HG02938 (cell line): ENCODE measurements at regions not wholly inside any gene's neighbourhood (a gene's known extent, or its start where the extent isn't known, plus 50 kb on each side); places are given as distances from the start of the nearest gene placed in this dataset.
A peak's percentile ranks its signal among the peaks of the same experiment; 100 is the strongest.

Experiments used
- ATAC-seq: cut with Tn5 transposase; IDR thresholded peaks from one replicate; pipeline ENCODE4 v1.9.1; 2021; ENCODE audit warnings: mild to moderate bottlenecking, moderate library complexity; ENCODE audit not compliant: unreplicated experiment

DNA sequence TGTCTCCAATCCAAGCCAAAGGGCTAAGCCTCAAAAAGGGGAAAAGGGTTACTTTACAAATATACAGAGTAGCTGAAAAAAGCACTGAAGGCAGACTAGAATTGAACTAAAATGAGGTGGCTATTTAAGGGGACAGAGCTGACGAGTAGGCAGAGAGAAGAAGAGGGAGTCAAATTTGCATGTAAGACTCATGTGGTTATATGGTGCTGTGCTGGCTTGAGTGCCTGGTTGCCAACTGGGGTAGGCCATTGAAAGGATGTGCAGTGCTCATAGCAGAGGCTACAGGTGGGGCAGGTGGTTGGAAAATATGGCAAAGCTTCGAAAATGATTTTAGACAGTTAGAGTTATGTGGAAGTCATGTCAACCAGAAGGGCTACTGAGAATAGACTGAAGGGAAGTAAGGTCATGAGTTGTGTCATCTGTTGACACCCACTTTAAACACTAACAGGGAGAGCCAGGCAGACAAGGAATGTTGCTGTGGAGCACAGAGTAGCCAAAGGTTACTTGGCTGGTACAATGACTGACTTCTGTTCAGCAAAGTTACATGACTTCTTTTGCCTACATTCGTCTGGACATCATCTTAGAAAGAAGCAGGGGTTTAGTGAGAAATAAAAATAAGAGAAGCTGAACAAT, 1210.4 kb downstream of the ADGRL3 start:
- no peak for ATAC-seq

DNA sequence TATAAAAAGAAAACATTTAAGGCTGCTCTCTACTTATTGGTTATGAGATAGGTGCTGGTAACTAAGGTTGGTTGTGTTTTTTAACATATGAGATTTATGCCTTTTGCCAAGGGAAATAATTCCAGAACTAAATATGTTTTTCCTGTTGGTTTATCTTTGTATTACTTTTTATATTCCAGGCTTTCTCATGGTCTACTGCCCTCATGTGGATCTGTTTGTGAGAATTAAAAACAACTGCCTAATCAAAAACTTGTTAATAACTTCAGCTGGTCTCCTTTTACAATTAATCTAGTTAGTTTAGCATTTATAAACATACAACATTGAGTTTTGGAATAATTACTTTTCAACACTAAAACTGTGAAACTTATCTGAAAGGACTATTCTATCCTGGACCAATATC, 1208.3 kb downstream of the ADGRL3 start:
- no peak for ATAC-seq

DNA sequence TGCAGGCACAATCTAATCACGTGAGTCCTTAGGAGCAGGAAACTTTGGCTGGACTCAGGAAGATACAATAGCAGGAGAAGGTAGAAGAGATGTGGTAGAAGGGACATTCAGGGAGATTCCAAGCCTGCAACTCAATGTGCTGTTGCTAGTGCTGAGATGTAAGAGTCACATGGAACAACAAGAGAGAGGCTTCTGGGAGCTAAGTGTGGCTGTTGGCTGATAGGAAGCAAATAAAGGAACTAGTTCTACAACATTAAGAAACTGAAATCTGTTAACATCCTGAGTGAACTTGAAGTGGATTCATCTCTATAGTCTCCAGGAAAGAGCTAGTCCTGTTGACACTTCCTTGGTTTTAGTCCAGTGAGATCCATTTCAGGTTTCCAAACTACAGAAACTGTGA, 1207.4 kb downstream of the ADGRL3 start:
- no peak for ATAC-seq

DNA sequence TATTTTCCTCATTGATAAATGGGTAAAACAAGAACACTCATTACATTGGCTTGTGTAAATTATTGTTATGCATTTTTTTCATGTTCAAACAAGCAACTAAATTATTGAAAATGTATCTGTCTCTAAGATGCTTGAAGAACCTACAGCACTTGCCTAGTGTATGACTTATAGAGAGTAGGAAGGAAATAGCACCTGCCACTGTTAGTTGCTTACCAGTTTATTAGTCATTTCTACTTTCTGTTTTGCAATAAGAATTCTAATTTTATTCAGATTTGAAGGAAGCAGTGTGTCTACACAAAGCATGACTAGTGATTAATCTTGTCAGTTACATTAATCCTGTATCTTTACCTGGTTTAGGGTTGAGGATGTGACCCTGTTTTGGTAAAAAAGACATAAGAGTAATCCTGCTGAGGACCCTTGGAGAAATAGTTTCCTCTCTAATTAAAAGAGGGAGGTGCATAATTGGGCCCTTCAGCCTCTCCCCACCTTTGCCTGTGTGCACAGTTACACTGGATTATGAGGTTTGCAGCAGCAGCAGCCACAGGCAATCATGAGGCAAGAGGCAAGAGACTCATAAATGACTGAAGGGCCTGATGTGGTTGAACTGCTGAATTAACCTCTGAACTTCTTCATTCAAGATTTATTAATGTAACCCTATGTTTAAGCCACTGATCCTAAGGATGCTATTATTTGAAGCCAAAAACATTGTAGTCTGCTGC, 1202.1 kb downstream of the ADGRL3 start:
- ATAC-seq = no peak

DNA sequence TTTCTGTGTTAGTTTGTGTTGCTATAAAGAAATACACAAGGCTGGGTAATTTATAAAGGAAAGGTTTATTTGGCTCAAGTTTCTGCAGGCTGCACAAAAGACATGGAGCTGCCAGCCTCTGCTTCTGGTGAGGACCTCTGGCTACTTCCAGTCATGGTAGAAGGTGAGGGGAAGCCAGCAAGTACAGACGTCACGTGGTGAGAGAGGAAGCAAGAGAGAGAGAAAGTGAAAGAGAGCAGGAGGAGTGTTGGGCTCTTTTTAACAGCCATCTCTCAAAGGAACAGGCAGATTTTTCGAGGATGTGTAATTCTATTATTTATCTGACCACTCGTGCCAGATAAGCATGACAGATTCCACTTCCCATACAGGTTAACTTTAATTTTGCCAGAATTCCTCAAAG, 1199.1 kb downstream of the ADGRL3 start:
- ATAC-seq = peak; percentile 73

DNA sequence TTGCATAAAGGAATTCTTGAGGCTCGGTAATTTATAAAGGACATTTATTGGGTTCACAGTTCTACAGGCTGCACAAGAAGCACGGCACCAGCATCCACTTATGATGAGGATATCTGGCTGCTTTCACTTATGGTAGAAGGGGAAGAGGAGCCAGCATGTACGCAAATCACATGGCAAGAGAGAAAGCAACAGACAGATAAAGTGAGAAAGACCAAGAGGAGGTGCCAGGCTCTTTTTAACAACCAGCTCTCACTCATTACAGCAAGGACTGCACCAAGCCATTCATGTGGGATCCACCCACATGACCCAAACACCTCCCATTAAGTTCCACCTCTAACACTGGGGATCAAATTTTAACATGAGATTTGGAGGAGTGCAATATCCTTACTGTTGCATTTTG, 1198.2 kb downstream of the ADGRL3 start:
- no peak for ATAC-seq

DNA sequence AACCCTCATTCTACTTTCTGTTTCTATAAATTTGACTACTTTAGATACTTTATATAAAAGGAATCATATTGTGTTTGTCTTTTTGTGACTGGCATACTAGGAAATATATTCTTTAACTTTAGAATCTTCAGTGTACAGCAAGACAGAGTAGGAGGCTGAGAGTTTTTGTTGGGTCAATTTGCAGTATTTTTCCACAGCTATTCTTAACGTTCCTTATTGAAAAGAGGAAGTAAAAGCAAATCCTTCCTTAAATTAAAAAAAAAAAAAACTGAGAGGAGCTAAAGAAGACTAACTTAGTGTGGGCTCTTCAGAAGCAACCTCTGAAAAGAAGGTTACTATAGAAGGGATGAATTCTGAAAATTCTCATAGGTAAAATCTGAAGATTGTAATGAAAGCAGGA, 1194.6 kb downstream of the ADGRL3 start:
- ATAC-seq = no peak

DNA sequence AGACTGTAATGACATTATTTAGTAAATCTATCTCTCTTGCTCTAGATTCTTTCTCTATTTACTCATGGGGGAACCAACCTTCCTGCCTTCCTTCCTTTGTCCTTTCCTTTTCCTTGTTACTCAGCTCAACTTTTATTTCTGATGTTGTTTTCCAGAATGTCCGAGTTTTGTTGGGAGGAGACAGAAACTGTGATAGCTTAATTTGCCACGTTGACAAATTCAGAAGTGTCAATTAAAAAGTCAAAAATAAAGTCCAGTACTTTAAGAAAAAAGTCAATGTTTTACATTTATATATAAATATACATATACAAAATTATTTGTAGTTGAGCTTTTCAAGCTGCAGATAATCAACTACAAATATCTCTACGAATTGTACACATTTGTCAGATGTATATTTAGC, 1187.7 kb downstream of the ADGRL3 start:
- no peak for ATAC-seq

DNA sequence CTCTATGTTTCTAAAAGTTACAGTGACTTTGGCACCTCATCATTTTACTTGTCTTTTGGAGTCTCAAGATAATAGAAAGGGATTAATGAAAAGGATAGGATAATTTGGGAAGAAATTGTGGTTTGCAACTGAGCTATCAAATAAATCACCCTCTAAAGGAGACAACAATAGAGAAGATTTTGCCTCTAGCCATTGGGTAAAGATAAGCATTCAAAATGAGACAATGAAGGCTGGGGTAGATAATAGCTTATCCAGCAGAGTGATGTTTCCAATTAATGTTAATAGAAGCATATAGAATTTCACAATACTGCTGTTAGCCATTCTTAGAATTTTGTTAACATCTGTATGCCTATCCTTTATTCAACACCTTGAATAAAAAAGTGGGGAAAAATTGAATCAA, 1177.6 kb downstream of the ADGRL3 start:
- ATAC-seq = no peak

DNA sequence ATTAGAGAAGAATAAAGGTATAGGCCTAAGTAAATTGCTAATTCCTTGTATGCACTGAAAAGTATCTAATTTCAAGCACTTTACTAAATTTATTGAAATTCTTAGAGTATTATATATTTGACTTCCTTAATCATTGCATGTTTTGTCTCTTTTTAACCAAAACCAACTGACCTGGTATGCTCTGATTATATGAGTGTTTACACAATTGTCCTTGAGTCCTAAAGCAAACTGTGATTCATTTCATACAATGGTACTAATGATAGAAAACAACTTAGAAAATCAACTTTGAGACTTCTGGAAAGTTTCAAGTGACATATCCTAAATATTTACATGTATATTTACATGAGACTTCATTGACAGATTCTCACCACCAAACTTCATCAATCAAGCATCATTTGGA, 1177.1 kb downstream of the ADGRL3 start:
- ATAC-seq = no peak

DNA sequence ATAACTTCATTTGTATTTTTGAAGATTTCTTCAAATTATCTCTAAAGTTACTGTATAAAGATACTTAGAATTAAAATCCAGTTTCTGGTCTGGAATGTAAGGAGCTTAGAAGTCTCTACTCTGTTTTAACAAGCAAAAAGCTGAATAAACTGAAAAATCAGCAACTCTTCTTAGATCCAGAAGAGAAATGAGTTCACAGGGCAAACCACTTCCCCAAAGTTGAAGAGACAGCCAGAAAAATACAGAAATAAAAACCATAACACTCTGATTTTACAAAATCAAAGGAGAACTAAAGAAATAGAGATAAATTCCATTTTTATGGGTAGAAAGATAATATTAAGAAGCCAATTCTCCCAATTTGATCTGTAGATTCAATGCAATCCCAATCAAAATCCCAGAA, 1166.8 kb downstream of the ADGRL3 start:
- ATAC-seq = no peak

DNA sequence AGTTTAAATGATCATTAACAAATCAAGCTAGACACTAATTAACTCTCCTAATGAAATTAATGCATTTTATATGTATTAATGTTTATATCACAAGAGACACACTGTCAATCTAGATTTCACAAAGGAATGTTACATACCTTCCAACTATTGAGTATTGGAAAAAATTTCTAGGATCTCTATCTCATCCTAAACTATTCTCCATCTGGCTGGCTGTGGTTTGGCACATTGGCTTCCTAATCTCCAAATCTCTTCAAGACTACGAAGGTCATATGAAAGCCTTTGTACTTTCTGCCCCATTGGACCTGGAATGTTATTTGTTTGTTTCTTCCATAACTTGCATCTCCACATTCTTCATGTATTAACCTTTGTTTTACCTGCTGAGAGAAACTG, 1160.0 kb downstream of the ADGRL3 start:
- ATAC-seq = no peak

DNA sequence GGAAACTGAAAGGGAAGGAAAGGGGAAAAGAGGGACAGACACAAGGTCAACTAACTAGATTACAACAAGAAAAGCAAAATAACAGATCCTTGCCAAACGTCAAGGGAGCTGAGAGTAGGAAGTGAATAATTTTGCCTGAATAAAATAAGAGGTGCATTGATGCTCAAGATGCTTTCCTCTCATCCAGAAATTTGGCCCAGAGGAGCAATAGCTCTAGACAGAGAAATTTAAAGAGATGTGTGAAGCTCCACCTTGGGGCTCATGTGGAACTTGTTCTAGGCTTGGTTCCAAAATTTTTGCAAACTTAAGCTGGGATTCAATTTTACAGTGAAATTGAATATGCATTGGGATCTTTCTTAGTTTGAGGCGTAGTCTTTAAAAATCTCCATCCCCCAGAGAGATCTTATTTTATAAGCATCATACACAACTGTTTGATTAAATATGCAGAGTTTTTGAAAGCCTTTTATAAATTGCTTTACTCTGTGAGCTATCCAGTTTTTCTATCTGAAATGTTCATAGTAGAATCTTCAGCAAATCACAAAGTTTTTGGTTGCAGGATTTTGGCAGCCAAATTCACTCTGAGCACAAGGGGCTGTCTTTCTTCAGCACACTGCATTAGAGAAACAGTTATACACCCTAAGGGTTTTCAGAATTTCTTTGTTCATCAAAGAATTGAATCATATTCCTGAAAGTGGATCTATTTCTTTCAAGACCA, 1159.5 kb downstream of the ADGRL3 start:
- no peak for ATAC-seq

DNA sequence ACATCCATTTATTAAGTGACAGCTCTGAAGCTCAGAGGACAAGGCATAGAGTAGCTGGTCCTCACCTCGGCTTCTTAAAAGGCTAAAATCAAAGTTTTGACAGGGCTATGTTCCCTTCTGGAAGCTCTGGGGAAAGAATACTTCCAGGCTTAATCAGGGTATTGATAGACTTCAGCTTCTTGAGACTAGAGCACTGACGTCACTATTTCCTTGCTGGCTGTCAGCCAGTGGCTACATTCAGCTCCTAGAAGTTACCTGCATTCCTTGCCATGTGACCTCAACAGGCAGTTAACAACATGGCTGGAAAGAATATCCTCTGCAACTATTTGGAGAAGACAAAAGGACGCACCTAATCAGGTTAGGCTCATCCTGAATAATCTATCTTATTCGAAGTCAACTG, 1144.8 kb downstream of the ADGRL3 start:
- ATAC-seq = no peak

DNA sequence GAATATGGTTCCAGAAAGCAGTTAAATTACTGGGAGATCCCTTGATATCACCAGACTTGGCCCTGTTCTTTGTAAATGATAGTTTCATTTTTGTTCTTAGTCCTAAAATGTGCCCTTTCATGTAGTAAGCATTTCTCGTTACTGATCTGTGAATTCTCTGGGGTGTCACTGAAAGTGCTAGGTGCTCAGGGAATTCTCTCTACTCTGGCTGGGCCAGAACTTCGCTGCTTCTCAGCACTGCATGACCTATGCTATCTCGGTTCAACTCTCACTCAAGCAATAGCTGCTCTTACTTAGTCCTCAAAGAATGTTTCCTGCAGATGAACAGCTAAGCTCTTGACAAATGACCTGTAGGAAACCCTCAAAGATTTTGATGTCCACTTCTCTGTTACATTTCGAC, 1144.3 kb downstream of the ADGRL3 start:
- no peak for ATAC-seq

DNA sequence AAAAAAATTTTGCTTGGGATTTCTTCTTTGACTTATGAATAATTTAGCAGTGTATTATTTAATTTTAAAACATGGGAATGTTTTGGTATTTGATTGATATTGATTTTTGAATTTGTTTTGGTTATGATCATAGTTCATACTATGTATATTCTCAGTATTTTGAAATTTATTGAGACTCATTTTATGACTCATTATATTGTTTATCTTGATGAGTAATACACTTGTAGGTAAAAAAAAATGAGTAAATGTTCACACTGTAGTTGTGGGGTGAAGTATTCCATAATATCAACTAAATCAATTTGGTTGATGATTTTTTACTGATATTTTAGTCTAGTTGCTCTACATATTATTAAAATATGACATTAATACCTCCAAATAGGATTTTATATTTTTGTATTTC, 1142.2 kb downstream of the ADGRL3 start:
- ATAC-seq = no peak

DNA sequence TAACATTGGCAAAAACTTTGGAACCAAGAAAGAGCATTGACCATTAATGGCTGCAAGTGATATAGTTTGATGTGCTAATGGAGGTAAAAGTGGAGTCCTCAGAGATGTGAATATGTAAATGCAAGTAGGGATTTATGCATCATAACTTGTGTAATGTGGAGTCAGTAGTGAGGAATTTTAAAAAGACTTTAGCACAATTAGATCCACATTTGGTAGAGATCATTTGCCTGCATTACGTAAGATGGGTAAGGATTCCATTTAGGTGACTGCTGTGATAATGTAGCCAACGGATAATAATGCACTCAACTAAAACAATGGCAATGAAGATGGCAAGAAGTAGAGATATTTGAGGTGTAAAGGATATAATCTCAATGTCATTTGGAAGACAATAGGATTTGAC, 1128.4 kb downstream of the ADGRL3 start:
- no peak for ATAC-seq

DNA sequence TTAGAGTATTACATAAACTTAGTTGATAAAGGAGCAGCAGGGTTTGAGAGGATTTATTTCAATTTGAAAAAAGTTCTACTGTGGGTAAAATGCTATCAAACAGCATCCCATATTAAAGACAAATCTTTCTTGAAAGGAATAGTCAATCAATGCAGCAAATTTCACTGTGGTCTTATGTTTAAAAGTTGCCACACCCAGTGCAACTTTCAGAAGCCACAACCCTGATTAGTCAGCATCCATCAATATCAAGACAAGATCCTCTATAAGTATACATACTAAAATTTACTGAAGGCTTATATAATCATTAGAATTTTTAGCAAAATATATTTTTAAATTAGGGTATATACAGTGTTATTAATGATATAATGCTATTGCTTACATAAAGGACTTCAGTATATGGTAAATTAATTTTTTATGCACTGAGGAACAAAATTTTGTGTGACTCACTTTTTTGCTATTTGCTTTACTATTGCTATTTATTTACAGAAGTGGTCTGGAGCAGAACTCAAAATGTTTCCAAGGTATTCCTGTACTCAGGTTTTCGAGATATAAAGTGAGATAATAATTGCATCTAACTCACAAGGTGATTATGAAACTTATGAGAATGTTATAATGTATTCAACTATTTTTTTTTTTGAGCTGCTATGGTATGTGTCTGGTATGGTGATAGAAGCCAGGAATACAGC, 1127.6 kb downstream of the ADGRL3 start:
- no peak for ATAC-seq

DNA sequence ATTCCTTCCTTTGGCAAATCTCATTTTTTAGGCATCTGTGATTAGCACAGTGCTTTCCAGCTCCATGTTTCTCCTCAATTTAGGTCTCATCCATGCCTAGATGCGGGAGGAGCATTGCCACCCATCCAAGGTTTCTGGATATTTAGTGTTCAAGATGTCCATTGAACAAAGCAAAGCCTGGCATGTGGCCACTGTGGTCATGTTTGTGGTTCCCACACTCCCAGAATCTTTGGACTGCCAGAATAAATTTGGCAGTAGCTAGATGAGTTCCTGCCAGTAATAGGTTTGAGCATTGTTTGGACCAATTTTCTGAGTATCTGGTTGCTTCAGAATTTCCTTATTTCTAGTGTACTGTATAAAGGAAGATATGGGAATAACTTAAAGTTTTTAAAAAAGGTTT, 1124.1 kb downstream of the ADGRL3 start:
- no peak for ATAC-seq

DNA sequence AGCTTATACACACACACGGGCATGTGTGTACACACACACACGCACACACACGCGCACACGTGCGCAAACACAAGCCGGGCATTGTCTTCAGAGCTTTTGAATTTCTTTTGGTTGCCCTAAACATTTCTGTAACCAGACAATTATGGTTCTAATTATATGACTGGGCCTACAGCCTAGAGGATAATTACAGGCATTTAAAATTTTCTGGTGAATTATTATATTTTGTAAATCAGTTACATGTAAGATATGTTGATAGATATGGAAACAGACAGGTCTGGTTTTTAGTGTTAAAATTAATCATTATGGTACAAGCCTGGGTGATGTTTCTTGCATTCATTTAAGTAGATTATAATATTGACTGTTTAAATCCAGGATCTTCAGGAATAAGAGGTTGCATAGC, 1120.5 kb downstream of the ADGRL3 start:
- no peak for ATAC-seq

DNA sequence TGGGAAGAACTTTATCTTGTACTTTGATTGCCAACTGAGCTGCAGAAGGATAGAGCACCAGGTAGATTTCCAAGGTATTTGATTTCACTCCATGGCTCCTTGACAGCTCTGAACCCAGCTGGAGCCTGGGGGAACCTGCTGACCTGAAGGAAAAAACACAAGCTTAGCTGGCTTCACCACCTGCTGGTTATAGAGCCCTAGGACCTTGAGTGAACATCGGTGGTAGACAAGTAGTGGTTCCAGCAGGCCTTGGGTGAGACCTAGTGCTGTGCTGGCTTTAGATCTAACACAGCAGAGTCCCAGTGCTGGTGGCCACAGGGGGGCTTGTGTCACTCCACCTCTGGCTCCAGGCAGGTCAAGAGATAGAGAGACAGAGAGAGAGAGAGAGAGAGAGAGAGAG, 1102.6 kb downstream of the ADGRL3 start:
- ATAC-seq = no peak

DNA sequence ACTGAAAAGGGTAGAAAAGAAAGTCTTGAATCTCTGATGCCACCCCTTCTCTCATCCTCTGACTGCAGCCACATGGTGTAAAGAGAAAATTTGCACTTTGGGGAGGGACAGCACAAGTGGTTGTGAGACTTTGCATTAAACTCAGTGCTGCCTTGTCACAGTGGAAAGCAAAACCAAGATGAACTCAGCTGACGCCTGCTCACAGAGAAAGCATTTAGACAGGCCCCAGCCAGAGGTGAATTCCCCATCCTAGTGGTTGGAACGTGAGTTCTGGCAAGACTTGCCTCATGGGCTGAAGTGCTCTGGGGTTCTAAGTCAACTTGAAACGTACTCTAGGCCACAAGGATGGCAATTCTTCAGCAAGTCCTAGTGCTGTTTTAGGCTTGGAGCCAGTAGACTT, 1101.4 kb downstream of the ADGRL3 start:
- ATAC-seq = no peak
